Fibroblast of lung (primary cell): ENCODE measurements at regions not wholly inside any gene's neighbourhood (a gene's known extent, or its start where the extent isn't known, plus 50 kb on each side); places are given as distances from the start of the nearest gene placed in this dataset.

Experiments used
- CTCF ChIP-seq, 2 donors: IDR thresholded peaks in 1 of 2; conservative IDR thresholded peaks in 1 of 2; 1 replicate in 1 of 2; 2 replicates in 1 of 2; pipeline ENCODE4 v1.5.1; 2011 to 2012; ENCODE audit warnings: low read length in 2 of 2, control low read depth in 1 of 2, inconsistent platforms in 1 of 2, low read depth in 1 of 2, mild to moderate bottlenecking in 1 of 2
- EZH2 ChIP-seq: IDR thresholded peaks from 2 replicates; pipeline ENCODE4 v1.5.1; 2012; ENCODE audit warnings: low read length, control low read depth, mild to moderate bottlenecking; ENCODE audit errors: missing control alignments

GRCh38 chr13:70357031-70357430 is 248.8 kb upstream of the KLHL1 start:
- TF ChIP-seq EZH2, result no peak
- TF ChIP-seq CTCF (conservative IDR thresholded peaks at IDR 0.05 in 1 of 2, IDR thresholded peaks at IDR 0.05 in 1 of 2; ENCODE audit: low read depth in 1 of 2, low read length in 2 of 2), result no peak
